ENCODE measurements at regions not wholly inside any gene's neighbourhood (a gene's known extent, or its start where the extent isn't known, plus 50 kb on each side); places are given as distances from the start of the nearest gene placed in this dataset.

DNA sequence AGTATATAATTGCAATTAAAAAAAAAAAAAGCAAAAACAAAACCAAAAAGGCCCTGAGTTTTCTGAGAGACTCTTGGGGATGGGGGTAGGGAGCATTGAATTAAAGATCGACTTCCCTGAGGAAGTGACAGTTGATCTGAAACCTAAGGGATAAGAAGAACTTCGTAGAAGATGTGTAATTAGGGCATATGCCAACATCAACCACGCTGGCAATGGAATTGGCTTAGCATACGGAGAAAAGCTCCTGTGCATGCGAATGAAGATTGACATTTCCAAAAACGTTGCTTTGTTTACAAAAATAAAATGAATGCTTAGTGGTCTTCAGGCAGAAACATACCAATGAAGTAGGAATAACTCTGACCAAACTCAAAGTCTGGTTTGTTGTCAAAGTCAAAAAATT lies 307.6 kb upstream of the ZNF521 start:
- no peak overlapping the region for H3K27ac Mint-ChIP-seq
- H2AFZ ChIP-seq = no peak overlapping the region
- H3K27me3 Mint-ChIP-seq (ENCODE audit: insufficient read depth, low read depth, poor library complexity) = no peaks in the 10 kb centered on the region
- ATAC-seq (no peak), DNase-seq (ENCODE audit: low spot score) (no peak)
- H3F3A ChIP-seq (replicated peaks; ENCODE audit: low read depth) = no peaks in the 10 kb centered on the region
- no peak overlapping the region for H3K4me3 Mint-ChIP-seq
- no peaks in the 10 kb centered on the region for H3K36me3 Mint-ChIP-seq (ENCODE audit: low read depth)
- H3K9me2 ChIP-seq (ENCODE audit: insufficient read depth) = no peaks in the 10 kb centered on the region
- no peaks in the 10 kb centered on the region for H3K36me3 ChIP-seq (ENCODE audit: insufficient read depth)
- no peaks in the 10 kb centered on the region for H3K27me3 ChIP-seq (ENCODE audit: insufficient read depth)
- no peaks in the 10 kb centered on the region for H3K9me3 Mint-ChIP-seq
- peaks cover 7% of the 10 kb centered on the region; the same call in 2 of the 3 replicates for H3K4me1 Mint-ChIP-seq
- no peak overlapping the region for H3K4me2 ChIP-seq
- H3K79me2 ChIP-seq (replicated peaks; ENCODE audit: insufficient read depth) = no peaks in the 10 kb centered on the region
- H3K4me3 ChIP-seq = no peak overlapping the region
- no peak overlapping the region for H3K27ac ChIP-seq (ENCODE audit: low read depth)
- H4K20me1 ChIP-seq (replicated peaks; ENCODE audit: insufficient read depth) = no peaks in the 10 kb centered on the region
- no peak for TF ChIP-seq EZH2phosphoT487 (IDR thresholded peaks at IDR 0.05; ENCODE audit: unreplicated experiment)
- no peak for TF ChIP-seq ETS1 (IDR thresholded peaks at IDR 0.05)
- TF ChIP-seq CREB1 (CRISPR knock-in tag; IDR thresholded peaks at IDR 0.05; ENCODE audit: low read depth) = no peak
- TF ChIP-seq POLR2AphosphoS5 (IDR thresholded peaks at IDR 0.05; ENCODE audit: low read depth) = no peak
- TF ChIP-seq ZNF114 (CRISPR knock-in tag; IDR thresholded peaks at IDR 0.05) = no peak
- no peak for TF ChIP-seq ZNF462 (CRISPR knock-in tag; IDR thresholded peaks at IDR 0.05)
- TF ChIP-seq NANOG (IDR thresholded peaks at IDR 0.05; ENCODE audit: borderline replicate concordance) = no peak
- no peak for TF ChIP-seq EZH2 (IDR thresholded peaks at IDR 0.05; ENCODE audit: low read depth, unreplicated experiment)
- TF ChIP-seq STAT1 (IDR thresholded peaks at IDR 0.05; ENCODE audit: unreplicated experiment) = no peak
- TF ChIP-seq REST (IDR thresholded peaks at IDR 0.05; ENCODE audit: unreplicated experiment) = no peak
- no peak for TF ChIP-seq CTCF (conservative IDR thresholded peaks at IDR 0.05; ENCODE audit: low read depth in 2 of 2)
- H3K4me1 ChIP-seq (ENCODE audit: insufficient read depth) = no peaks in the 10 kb centered on the region; the same call in 1 of the 2 replicates

Measured in GM23338 (cell line).